KMS-11 (cell line): ENCODE measurements at regions not wholly inside any gene's neighbourhood (a gene's known extent, or its start where the extent isn't known, plus 50 kb on each side); places are given as distances from the start of the nearest gene placed in this dataset.

Experiments used
- H2AFZ ChIP-seq: fragments of 200-600 bp; sonication (generic); 2 replicates; pipeline ENCODE4 v1.6.1; 2016; ENCODE audit warnings: antibody characterized with exemption, mixed run types, low read depth
- H3K27ac ChIP-seq: fragments of 200-600 bp; sonication (generic); 2 replicates; pipeline ENCODE4 v1.6.1; 2016; ENCODE audit warnings: mild to moderate bottlenecking, mixed run types
- H3K27me3 ChIP-seq: fragments of 200-600 bp; sonication (generic); 2 replicates; pipeline ENCODE4 v1.6.1; 2017; ENCODE audit warnings: mild to moderate bottlenecking, low read depth, mixed run types, moderate library complexity; ENCODE audit not compliant: insufficient read depth
- H3K36me3 ChIP-seq: fragments of 200-600 bp; sonication (generic); 2 replicates; pipeline ENCODE4 v1.6.1; 2017; ENCODE audit warnings: mild to moderate bottlenecking, mixed run types; ENCODE audit not compliant: insufficient read depth
- H3K4me1 ChIP-seq: fragments of 200-600 bp; sonication (generic); 2 replicates; pipeline ENCODE4 v1.6.1; 2016; ENCODE audit warnings: mild to moderate bottlenecking, low read depth, mixed run types; ENCODE audit not compliant: poor library complexity, severe bottlenecking
- H3K4me2 ChIP-seq: fragments of 200-600 bp; sonication (generic); 2 replicates; pipeline ENCODE4 v1.7.0; 2016; ENCODE audit warnings: mild to moderate bottlenecking, mixed run types
- H3K4me3 ChIP-seq: fragments of 200-600 bp; sonication (generic); IDR thresholded peaks from 2 replicates; pipeline ENCODE4 v1.6.1; 2017; ENCODE audit warnings: low read depth, low read length, mixed read lengths; ENCODE audit not compliant: insufficient read depth
- H3K79me2 ChIP-seq: fragments of 200-600 bp; sonication (generic); 2 replicates; pipeline ENCODE4 v1.6.1; 2016; ENCODE audit warnings: low read depth, mixed run types; ENCODE audit not compliant: insufficient read depth
- H3K9ac ChIP-seq: fragments of 200-600 bp; sonication (generic); 2 replicates; pipeline ENCODE4 v1.6.1; 2016; ENCODE audit warnings: mild to moderate bottlenecking, mixed run types
- H4K20me1 ChIP-seq: fragments of 200-600 bp; sonication (generic); 2 replicates; pipeline ENCODE4 v1.6.1; 2016; ENCODE audit warnings: mild to moderate bottlenecking, mixed run types; ENCODE audit not compliant: insufficient read depth
- TF ChIP-seq, protein P1 (sequence below): fragments of 200-600 bp; sonication (generic); conservative IDR thresholded peaks from 2 replicates; pipeline ENCODE4 v1.6.1; 2017; ENCODE audit warnings: low read depth, mild to moderate bottlenecking, antibody characterized with exemption, low read length, moderate library complexity, mixed read lengths

DNA sequence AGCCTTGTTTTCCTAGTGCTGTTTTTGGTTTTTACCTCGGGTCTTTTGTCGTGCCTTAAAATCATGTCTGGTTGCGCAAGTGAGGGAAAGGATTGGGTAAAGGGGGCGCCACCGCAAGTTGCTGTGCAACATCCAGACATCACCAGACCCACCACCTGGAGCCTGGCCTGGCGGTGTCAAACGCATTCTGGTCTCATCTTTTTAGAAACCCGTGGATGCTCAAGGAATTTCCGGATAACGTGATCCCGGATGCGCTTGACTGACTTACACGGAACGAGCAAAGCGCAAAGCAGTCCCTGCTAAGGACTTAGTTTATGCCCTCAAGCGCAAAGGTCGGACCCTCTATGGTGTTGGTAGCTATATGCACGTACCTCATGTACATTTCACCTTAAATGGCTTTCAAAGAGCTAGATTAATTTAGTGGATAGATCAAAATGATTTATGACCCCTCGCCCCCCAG is 105.2 kb downstream of the OR2B2 start:
- H3K4me3 ChIP-seq: no peak overlapping the region
- peaks cover 38% of the 10 kb centered on the region for H3K79me2 ChIP-seq
- TF ChIP-seq, protein P1, sequence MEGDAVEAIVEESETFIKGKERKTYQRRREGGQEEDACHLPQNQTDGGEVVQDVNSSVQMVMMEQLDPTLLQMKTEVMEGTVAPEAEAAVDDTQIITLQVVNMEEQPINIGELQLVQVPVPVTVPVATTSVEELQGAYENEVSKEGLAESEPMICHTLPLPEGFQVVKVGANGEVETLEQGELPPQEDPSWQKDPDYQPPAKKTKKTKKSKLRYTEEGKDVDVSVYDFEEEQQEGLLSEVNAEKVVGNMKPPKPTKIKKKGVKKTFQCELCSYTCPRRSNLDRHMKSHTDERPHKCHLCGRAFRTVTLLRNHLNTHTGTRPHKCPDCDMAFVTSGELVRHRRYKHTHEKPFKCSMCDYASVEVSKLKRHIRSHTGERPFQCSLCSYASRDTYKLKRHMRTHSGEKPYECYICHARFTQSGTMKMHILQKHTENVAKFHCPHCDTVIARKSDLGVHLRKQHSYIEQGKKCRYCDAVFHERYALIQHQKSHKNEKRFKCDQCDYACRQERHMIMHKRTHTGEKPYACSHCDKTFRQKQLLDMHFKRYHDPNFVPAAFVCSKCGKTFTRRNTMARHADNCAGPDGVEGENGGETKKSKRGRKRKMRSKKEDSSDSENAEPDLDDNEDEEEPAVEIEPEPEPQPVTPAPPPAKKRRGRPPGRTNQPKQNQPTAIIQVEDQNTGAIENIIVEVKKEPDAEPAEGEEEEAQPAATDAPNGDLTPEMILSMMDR: no peak
- peak overlapping the region; percentile 21; the same call in 1 of the 2 replicates for H2AFZ ChIP-seq
- H3K4me2 ChIP-seq: peak overlapping the region; percentile 92
- H3K4me1 ChIP-seq: peaks cover 39% of the 10 kb centered on the region
- no peaks in the 10 kb centered on the region for H3K27me3 ChIP-seq
- no peaks in the 10 kb centered on the region for H3K36me3 ChIP-seq
- H3K9ac ChIP-seq: peak overlapping the region; percentile 92
- no peaks in the 10 kb centered on the region; the same call in 1 of the 2 replicates for H4K20me1 ChIP-seq
- peak overlapping the region; percentile 93 for H3K27ac ChIP-seq

DNA sequence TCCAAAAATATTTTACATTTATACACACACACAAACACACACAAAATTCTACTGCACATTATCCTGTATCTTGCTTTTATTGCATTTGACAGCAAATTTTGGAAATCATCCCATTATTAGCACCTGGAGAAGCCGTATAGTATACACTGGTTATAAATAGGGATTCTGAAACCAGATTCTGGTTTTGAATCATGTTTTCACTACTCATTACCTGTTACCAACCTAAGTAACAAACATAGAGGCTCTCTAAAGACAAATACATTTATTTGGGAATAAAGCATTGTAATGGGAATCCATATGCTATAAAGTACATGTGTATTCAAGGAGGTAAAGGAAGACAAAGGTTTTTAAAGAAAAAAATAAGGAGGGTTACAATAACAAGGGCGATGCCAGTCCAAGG is 106.8 kb downstream of the OR2B2 start:
- TF ChIP-seq, protein P1: no peak
- Histone ChIP-seq H3K36me3 (no peaks in the 10 kb centered on the region), H3K4me1 (peaks cover 35% of the 10 kb centered on the region), H2AFZ (no peak overlapping the region), H3K79me2 (peaks cover 22% of the 10 kb centered on the region), H3K4me2 (peak overlapping the region; percentile 92), H3K9ac (no peak overlapping the region), H4K20me1 (no peaks in the 10 kb centered on the region), H3K4me3 (no peak overlapping the region), H3K27ac (peak overlapping the region; percentile 93; the same call in 1 of the 2 replicates), H3K27me3 (no peaks in the 10 kb centered on the region)

DNA sequence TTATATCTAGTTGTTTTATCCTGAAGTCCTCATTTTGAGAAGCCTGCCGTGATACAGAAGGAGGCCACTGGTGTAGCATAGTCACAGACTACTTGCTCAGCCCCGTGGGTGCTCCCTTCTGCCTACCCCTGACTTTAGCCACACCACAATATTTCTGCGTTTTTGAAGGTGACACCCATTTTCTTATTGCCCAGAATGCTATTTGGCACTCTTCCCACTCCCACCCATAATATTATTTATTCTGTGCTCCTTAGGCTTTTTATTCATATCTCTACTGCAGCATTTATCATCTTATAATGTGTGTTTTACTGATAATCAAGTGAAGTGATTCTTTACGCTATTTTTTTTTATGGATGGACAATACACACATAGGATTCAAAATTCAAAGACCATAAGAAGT is 107.3 kb downstream of the OR2B2 start:
- H3K4me2 ChIP-seq: peak overlapping the region; percentile 92
- H2AFZ ChIP-seq: no peak overlapping the region
- H3K27me3 ChIP-seq: no peaks in the 10 kb centered on the region

DNA sequence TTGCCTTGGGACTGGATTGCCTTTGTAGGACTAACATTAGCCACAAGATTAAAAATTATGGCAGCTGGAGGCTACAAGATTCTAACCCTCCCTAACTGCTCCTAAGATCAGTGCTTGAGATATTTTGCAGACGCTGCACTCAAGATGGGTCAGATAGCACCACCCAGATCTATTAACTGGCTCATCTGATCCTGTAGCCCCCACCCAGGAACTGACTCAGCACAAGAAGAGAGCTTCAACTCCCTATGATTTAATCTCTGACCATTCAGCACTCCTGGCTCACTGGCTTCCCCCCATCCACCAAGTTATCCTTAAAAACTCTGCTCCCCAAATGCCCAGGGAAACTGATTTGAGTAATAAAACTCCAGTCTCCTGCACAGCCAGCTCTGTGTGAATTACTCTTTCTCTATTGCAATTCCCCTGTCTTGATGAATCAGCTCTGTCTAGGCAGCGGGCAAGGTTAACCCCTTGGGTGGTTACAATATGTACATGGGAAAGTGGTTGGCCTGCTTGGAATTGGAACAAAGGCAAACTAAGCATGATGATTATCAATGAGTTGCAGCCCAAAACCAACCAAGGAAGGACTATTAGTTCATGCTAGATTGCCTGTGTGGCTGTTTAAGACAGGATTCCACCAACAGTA is 111.3 kb downstream of the OR2B2 start:
- Histone ChIP-seq H3K79me2 (no peaks in the 10 kb centered on the region; the same call in 1 of the 2 replicates), H4K20me1 (no peaks in the 10 kb centered on the region), H3K36me3 (no peaks in the 10 kb centered on the region), H3K9ac (no peak overlapping the region), H2AFZ (no peak overlapping the region), H3K27me3 (no peaks in the 10 kb centered on the region), H3K4me2 (no peak overlapping the region), H3K4me1 (peaks cover 31% of the 10 kb centered on the region), H3K4me3 (no peak overlapping the region), H3K27ac (no peak overlapping the region)
- TF ChIP-seq, protein P1: no peak

More for the DNA sequence above, 107.3 kb downstream of the OR2B2 start:
- Histone ChIP-seq H3K36me3 (no peaks in the 10 kb centered on the region), H3K27ac (peak overlapping the region; percentile 93; the same call in 1 of the 2 replicates), H3K9ac (no peak overlapping the region), H3K4me1 (peaks cover 35% of the 10 kb centered on the region), H4K20me1 (no peaks in the 10 kb centered on the region), H3K4me3 (no peak overlapping the region), H3K79me2 (peaks cover 18% of the 10 kb centered on the region)
- TF ChIP-seq, protein P1: no peak
